ENCODE measurements at regions not wholly inside any gene's neighbourhood (a gene's known extent, or its start where the extent isn't known, plus 50 kb on each side); places are given as distances from the start of the nearest gene placed in this dataset.

GRCh38 chr14:106690333-106690891, 1164.0 kb downstream of the TMEM121 start:
- intact Hi-C loops (cut with micrococcal nuclease; ENCODE audit: unreplicated experiment), result no loop called here
- no TSS peak for BruUV-seq (replicated peaks)
- Histone ChIP-seq H3K4me1 (no peaks in the 10 kb centered on the region), H3K36me3 (ENCODE audit: control insufficient read depth, insufficient read depth, low read length) (no peaks in the 10 kb centered on the region), H3K27me3 (replicated peaks; ENCODE audit: control insufficient read depth, insufficient read depth, low read length) (no peaks in the 10 kb centered on the region), H3K9me3 (no peaks in the 10 kb centered on the region), H3K4me3 (ENCODE audit: low read depth, low read length) (no peak overlapping the region)
- Mint-ChIP-seq H3K27ac (ENCODE audit: unreplicated experiment) (no peak overlapping the region), H3K9me3 (ENCODE audit: unreplicated experiment) (no peaks in the 10 kb centered on the region), H3K27me3 (ENCODE audit: insufficient read depth, unreplicated experiment) (peaks cover 2% of the 10 kb centered on the region), H3K4me1 (ENCODE audit: low read depth, unreplicated experiment) (no peaks in the 10 kb centered on the region), H3K4me3 (ENCODE audit: unreplicated experiment) (no peak overlapping the region), H3K36me3 (ENCODE audit: insufficient read depth, unreplicated experiment) (no peaks in the 10 kb centered on the region)
- CTCF ChIA-PET, result no interaction called here
- no peak for DNase-seq
- POLR2A ChIA-PET, result no interaction called here
- no peak for TF ChIP-seq CTCF (IDR thresholded peaks at IDR 0.05; ENCODE audit: insufficient read depth in 1 of 2, low read depth in 1 of 2, low read length in 1 of 2, severe bottlenecking in 1 of 2, unreplicated experiment in 1 of 2)

DNA sequence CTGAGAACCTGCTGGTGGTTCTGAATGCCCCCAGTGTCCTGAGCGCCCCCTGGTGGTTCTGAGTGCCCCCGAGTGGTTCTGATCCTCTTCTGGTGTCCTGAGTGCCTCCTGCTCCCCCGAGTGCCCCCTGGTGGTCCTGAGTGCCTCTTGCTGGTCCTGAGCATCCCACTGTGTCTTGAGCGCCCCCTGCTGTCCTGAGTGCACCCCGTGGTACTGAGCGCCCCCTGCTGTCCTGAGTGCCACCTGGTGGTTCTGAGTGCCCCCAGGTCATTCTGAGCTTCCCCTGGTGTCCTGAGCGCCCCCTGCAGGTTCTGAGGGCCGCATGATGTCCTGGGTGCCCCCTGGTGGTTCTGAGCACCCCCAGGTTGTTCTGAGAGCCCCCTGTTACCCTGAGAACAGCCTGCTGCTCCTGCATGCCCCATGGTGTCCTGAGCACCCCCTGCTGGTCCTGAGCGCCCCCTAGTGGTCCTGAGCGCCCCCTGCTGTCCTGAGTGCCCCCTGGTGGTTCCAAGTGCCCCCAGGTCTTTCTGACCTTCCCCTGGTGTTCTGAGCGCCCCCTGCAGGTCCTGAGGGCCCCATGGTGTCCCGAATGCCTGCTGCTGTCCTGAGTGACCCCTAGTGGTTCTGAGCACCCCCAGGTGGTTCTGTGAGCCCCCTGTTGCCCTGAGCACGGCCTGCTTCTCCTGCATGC, 1165.4 kb downstream of the TMEM121 start:
- POLR2A ChIA-PET, result no interaction called here
- CTCF ChIA-PET, result no interaction called here
- intact Hi-C loops (cut with micrococcal nuclease; ENCODE audit: unreplicated experiment), result no loop called here

More for the DNA sequence above, 1165.4 kb downstream of the TMEM121 start:
- Histone ChIP-seq H3K4me1 (no peaks in the 10 kb centered on the region), H3K9me3 (no peaks in the 10 kb centered on the region), H3K4me3 (ENCODE audit: low read depth, low read length) (no peak overlapping the region), H3K36me3 (ENCODE audit: control insufficient read depth, insufficient read depth, low read length) (no peaks in the 10 kb centered on the region), H3K27me3 (replicated peaks; ENCODE audit: control insufficient read depth, insufficient read depth, low read length) (no peaks in the 10 kb centered on the region)
- no peaks in the 10 kb centered on the region for H3K36me3 Mint-ChIP-seq (ENCODE audit: insufficient read depth, unreplicated experiment)
- peak; percentile 21 to 45 for TF ChIP-seq CTCF (IDR thresholded peaks at IDR 0.05; ENCODE audit: insufficient read depth in 1 of 2, low read depth in 1 of 2, low read length in 1 of 2, severe bottlenecking in 1 of 2, unreplicated experiment in 1 of 2)
- H3K4me1 Mint-ChIP-seq (ENCODE audit: low read depth, unreplicated experiment), result no peaks in the 10 kb centered on the region
- peaks cover 2% of the 10 kb centered on the region for H3K27me3 Mint-ChIP-seq (ENCODE audit: insufficient read depth, unreplicated experiment)
- peak; percentile 41 to 42 for DNase-seq
- H3K27ac Mint-ChIP-seq (ENCODE audit: unreplicated experiment), result no peak overlapping the region
- BruUV-seq (replicated peaks), result no TSS peak
- H3K4me3 Mint-ChIP-seq (ENCODE audit: unreplicated experiment), result no peak overlapping the region
- H3K9me3 Mint-ChIP-seq (ENCODE audit: unreplicated experiment), result no peaks in the 10 kb centered on the region
